ENCODE measurements at regions not wholly inside any gene's neighbourhood (a gene's known extent, or its start where the extent isn't known, plus 50 kb on each side); places are given as distances from the start of the nearest gene placed in this dataset.

DNA sequence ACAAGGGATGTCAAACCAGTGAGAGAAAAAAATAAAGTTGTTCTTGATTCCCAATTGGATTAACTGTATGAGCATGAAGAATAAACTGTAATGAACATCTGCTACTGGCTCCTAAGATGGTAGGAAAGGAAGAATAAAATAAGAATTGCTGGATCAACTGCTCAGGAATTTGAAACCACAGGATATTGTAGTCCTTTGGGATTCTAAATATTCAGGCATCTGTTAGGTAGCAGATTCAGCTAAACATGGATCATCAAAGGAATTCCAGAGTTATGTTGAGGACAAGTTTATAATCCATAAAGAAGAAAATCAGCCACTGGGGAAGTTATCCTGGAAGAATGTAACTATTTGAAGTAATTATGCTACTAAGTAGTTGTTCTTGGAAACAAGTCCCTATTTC lies 65.8 kb downstream of the ISL1 start:
- ATAC-seq: no peak
- no peak overlapping the region for H3K4me3 ChIP-seq (ENCODE audit: low read length)
- H3K4me1 ChIP-seq (ENCODE audit: control insufficient read depth, insufficient read depth, low read length): no peaks in the 10 kb centered on the region

GRCh38 chr5:51452562-51452961 lies 69.3 kb downstream of the ISL1 start:
- H3K4me1 ChIP-seq (ENCODE audit: control insufficient read depth, insufficient read depth, low read length): no peaks in the 10 kb centered on the region
- H3K9me3 ChIP-seq (ENCODE audit: control insufficient read depth, low read length): no peaks in the 10 kb centered on the region
- intact Hi-C loops (cut with DNase I): no loop called here
- WGBS: 52% methylated on average over 3 of the region's 3 CpGs
- ATAC-seq: no peak
- H3K4me3 ChIP-seq (ENCODE audit: low read length): no peak overlapping the region
- peaks cover 2% of the 10 kb centered on the region for H3K27me3 ChIP-seq (ENCODE audit: control insufficient read depth, insufficient read depth)
- H3K27ac ChIP-seq (ENCODE audit: low read length): no peak overlapping the region
- DNase-seq: no peak

More for the DNA sequence above, 65.8 kb downstream of the ISL1 start:
- Histone ChIP-seq H3K27ac (ENCODE audit: low read length) (no peak overlapping the region), H3K27me3 (ENCODE audit: control insufficient read depth, insufficient read depth) (no peaks in the 10 kb centered on the region), H3K9me3 (ENCODE audit: control insufficient read depth, low read length) (no peaks in the 10 kb centered on the region)
- intact Hi-C loops (cut with DNase I): no loop called here
- DNase-seq: no peak

DNA sequence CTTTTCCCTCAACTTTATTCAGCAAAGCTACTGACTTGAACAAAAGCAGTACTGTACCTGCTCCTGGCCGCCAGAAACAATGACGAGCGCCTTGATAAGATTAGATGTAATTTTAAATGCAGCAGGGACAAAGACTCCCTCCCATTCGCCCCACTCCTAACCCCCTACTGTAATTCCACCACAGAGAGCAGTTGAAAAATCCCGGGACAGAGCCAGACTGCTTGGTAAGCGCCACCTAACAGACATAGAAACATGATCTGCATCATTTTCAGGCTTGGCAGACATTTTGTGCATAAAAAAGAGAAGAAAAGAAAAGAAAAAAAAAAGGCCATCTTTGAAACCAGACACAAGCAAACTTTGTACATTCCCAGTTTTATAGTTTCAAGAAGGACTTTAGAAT lies 81.9 kb downstream of the ISL1 start:
- intact Hi-C loops (cut with DNase I): no loop called here
- 19% methylated on average over 6 of the region's 6 CpGs for WGBS
- ATAC-seq: no peak

DNA sequence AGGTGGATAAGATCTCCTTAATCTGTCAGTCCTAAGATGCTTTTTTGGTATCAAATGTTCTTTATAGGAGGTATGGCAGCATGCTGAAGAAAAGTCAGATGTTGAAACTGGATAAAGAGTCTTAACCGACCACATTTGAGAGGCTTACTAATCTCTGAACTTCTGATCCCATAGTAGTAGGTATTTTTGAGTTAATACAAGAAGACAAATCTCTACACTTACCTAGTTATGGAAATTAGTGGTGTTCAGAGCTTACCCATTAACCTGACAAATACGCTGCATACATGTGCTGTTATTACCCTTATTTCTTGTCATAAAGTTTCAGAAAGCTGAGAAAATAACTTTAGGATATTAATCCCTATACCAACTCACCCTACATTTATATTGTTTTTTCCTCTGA lies 83.0 kb downstream of the ISL1 start:
- H3K4me3 ChIP-seq (ENCODE audit: low read length): no peak overlapping the region
- WGBS: 78% methylated on average over 2 of the region's 2 CpGs
- no peaks in the 10 kb centered on the region for H3K4me1 ChIP-seq (ENCODE audit: control insufficient read depth, insufficient read depth, low read length)
- H3K27me3 ChIP-seq (ENCODE audit: control insufficient read depth, insufficient read depth): no peaks in the 10 kb centered on the region
- no peak overlapping the region for H3K27ac ChIP-seq (ENCODE audit: low read length)
- ATAC-seq: no peak
- intact Hi-C loops (cut with DNase I): no loop called here
- DNase-seq: no peak
- no peaks in the 10 kb centered on the region for H3K9me3 ChIP-seq (ENCODE audit: control insufficient read depth, low read length)

More for the DNA sequence above, 81.9 kb downstream of the ISL1 start:
- Histone ChIP-seq H3K27me3 (ENCODE audit: control insufficient read depth, insufficient read depth) (no peaks in the 10 kb centered on the region), H3K9me3 (ENCODE audit: control insufficient read depth, low read length) (no peaks in the 10 kb centered on the region), H3K4me3 (ENCODE audit: low read length) (no peak overlapping the region), H3K4me1 (ENCODE audit: control insufficient read depth, insufficient read depth, low read length) (no peaks in the 10 kb centered on the region), H3K27ac (ENCODE audit: low read length) (no peak overlapping the region)
- no peak for DNase-seq

GRCh38 chr5:51468196-51468595 lies 84.9 kb downstream of the ISL1 start:
- no peak for DNase-seq
- Histone ChIP-seq H3K4me1 (ENCODE audit: control insufficient read depth, insufficient read depth, low read length) (no peaks in the 10 kb centered on the region), H3K9me3 (ENCODE audit: control insufficient read depth, low read length) (no peaks in the 10 kb centered on the region), H3K27me3 (ENCODE audit: control insufficient read depth, insufficient read depth) (no peaks in the 10 kb centered on the region), H3K27ac (ENCODE audit: low read length) (no peak overlapping the region), H3K4me3 (ENCODE audit: low read length) (no peak overlapping the region)
- intact Hi-C loops (cut with DNase I): no loop called here
- no peak for ATAC-seq
- 21% methylated on average over 2 of the region's 2 CpGs for WGBS

DNA sequence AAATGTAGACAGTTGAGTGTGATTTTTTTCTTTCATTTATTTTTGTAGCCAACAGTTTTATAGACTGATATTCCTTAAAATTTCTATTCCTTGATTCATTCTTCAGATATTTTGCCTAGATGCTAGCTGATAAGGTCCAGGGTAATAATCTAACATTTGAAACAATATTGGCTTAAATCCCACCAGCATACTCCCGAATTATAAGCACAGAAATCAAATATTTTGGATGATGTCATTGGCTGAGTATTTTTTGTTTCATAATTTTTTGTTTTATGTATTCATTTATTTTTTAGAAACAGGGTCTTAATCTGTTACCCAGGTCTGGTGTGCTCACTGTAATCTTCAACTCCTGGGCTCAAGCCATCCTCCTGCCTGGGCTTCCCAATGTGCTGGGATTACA lies 88.4 kb downstream of the ISL1 start:
- Histone ChIP-seq H3K27ac (ENCODE audit: low read length) (no peak overlapping the region), H3K27me3 (ENCODE audit: control insufficient read depth, insufficient read depth) (no peaks in the 10 kb centered on the region), H3K4me3 (ENCODE audit: low read length) (no peak overlapping the region), H3K4me1 (ENCODE audit: control insufficient read depth, insufficient read depth, low read length) (no peaks in the 10 kb centered on the region), H3K9me3 (ENCODE audit: control insufficient read depth, low read length) (no peaks in the 10 kb centered on the region)
- intact Hi-C loops (cut with DNase I): no loop called here
- ATAC-seq: no peak
- 34% methylated on average over 1 of the region's 1 CpG for WGBS
- no peak for DNase-seq

DNA sequence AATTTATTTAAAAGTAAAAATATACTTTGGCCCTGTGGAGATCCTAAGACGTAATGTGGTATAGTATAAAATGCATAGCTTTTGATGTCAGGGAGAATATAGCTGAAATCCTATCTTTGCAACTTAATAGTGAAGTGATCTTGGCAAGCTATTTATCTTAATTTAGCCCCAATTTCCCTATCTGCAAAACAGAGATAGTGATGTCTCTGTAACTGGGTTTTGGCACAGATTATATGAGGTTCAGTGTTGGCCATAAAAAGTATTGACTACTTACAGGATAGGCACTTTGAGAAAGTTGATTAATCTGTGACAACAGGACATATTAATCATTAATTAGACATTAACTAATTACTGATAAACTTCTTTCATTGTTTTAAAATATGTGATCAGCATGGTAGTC lies 89.2 kb downstream of the ISL1 start:
- H3K4me1 ChIP-seq (ENCODE audit: control insufficient read depth, insufficient read depth, low read length): no peaks in the 10 kb centered on the region
- no peak overlapping the region for H3K4me3 ChIP-seq (ENCODE audit: low read length)
- H3K9me3 ChIP-seq (ENCODE audit: control insufficient read depth, low read length): no peaks in the 10 kb centered on the region
- no peak for ATAC-seq
- no peak for DNase-seq
- 72% methylated on average over 1 of the region's 1 CpG for WGBS
- no peak overlapping the region for H3K27ac ChIP-seq (ENCODE audit: low read length)
- H3K27me3 ChIP-seq (ENCODE audit: control insufficient read depth, insufficient read depth): no peaks in the 10 kb centered on the region
- intact Hi-C loops (cut with DNase I): no loop called here

- no peak for DNase-seq
- H3K4me1 ChIP-seq (ENCODE audit: control insufficient read depth, insufficient read depth, low read length): no peaks in the 10 kb centered on the region
- no peaks in the 10 kb centered on the region for H3K27me3 ChIP-seq (ENCODE audit: control insufficient read depth, insufficient read depth)
- intact Hi-C loops (cut with DNase I): no loop called here
- no peak overlapping the region for H3K4me3 ChIP-seq (ENCODE audit: low read length)
- ATAC-seq: peak in 1 of 2 donors; percentile 71
- WGBS: 19% methylated on average over 5 of the region's 5 CpGs
- H3K27ac ChIP-seq (ENCODE audit: low read length): no peak overlapping the region
- no peaks in the 10 kb centered on the region for H3K9me3 ChIP-seq (ENCODE audit: control insufficient read depth, low read length)
Observed at GRCh38 chr5:51475628-51476027, 92.4 kb downstream of the ISL1 start.

DNA sequence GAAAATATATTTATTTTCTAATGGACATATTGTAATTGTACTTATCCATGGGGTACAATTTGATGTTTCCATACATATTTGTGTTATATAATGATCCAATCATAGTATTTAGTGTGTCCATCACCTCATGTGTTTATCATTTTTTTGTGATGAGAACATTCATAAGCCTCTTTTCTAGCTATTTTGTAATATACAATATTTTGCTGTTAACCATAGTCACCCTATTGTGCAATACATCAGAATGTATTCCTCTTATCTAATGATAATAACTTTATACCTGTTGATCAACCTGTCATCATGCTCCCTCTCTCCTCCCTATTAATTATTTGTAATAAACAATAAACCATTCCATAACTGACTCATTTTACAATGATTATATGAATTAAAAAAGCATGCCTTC lies 93.2 kb downstream of the ISL1 start:
- ATAC-seq: no peak
- H3K27me3 ChIP-seq (ENCODE audit: control insufficient read depth, insufficient read depth): no peaks in the 10 kb centered on the region
- no peak overlapping the region for H3K27ac ChIP-seq (ENCODE audit: low read length)
- intact Hi-C loops (cut with DNase I): no loop called here
- H3K9me3 ChIP-seq (ENCODE audit: control insufficient read depth, low read length): no peaks in the 10 kb centered on the region
- no peaks in the 10 kb centered on the region for H3K4me1 ChIP-seq (ENCODE audit: control insufficient read depth, insufficient read depth, low read length)
- no peak for DNase-seq
- no peak overlapping the region for H3K4me3 ChIP-seq (ENCODE audit: low read length)

GRCh38 chr5:51479840-51480239 lies 96.6 kb downstream of the ISL1 start:
- no peak for ATAC-seq
- H3K4me1 ChIP-seq (ENCODE audit: control insufficient read depth, insufficient read depth, low read length): no peaks in the 10 kb centered on the region
- no peak overlapping the region for H3K4me3 ChIP-seq (ENCODE audit: low read length)
- no peak for DNase-seq
- no peaks in the 10 kb centered on the region for H3K27me3 ChIP-seq (ENCODE audit: control insufficient read depth, insufficient read depth)
- no peak overlapping the region for H3K27ac ChIP-seq (ENCODE audit: low read length)
- H3K9me3 ChIP-seq (ENCODE audit: control insufficient read depth, low read length): no peaks in the 10 kb centered on the region
- intact Hi-C loops (cut with DNase I): no loop called here
- WGBS: 75% methylated on average over 1 of the region's 1 CpG

DNA sequence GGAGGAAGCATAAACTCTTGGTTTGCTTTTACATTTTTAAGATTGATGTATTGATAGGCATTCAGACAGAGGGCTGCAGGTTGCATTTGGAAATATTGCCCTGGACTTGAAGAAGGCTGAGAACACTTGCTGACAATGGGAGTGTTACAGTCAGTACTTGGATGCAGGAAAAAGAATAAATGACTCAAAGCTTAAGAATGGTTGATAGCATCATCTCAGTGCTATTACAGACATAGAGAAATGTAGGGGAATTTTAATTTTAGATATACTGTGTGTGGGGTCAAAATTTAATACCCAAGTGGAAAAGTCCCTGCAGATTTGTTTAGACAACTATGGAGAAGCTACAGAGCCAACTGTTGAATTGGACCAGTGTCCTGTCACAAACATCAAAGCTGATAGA lies 101.1 kb downstream of the ISL1 start:
- Histone ChIP-seq H3K27ac (ENCODE audit: low read length) (no peak overlapping the region), H3K4me1 (ENCODE audit: control insufficient read depth, insufficient read depth, low read length) (no peaks in the 10 kb centered on the region), H3K9me3 (ENCODE audit: control insufficient read depth, low read length) (no peaks in the 10 kb centered on the region), H3K4me3 (ENCODE audit: low read length) (no peak overlapping the region), H3K27me3 (ENCODE audit: control insufficient read depth, insufficient read depth) (no peaks in the 10 kb centered on the region)
- intact Hi-C loops (cut with DNase I): no loop called here
- no peak for ATAC-seq
- DNase-seq: no peak

DNA sequence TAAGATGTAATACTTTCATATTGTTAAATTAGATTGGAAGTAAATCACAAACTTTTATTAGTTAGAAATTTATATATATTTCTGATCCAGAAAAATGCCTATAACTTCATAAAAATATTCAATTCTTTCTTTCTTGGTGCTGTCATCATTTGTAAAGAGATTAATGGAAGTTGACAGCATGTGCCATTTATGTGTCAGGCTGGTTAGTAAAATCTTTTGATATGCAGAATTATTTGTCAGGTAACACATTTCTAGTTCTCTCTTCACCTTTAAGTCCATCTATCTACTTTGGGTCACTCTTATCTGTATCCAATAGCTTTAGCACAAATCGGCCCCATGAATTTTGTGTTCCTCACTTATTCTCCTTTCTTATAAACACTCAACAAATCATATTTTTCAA lies 102.9 kb downstream of the ISL1 start:
- Histone ChIP-seq H3K4me1 (ENCODE audit: control insufficient read depth, insufficient read depth, low read length) (no peaks in the 10 kb centered on the region), H3K4me3 (ENCODE audit: low read length) (no peak overlapping the region), H3K27me3 (ENCODE audit: control insufficient read depth, insufficient read depth) (no peaks in the 10 kb centered on the region), H3K9me3 (ENCODE audit: control insufficient read depth, low read length) (no peaks in the 10 kb centered on the region), H3K27ac (ENCODE audit: low read length) (no peak overlapping the region)
- intact Hi-C loops (cut with DNase I): no loop called here
- 73% methylated on average over 1 of the region's 1 CpG for WGBS
- ATAC-seq (no peak), DNase-seq (no peak)

All from right cardiac atrium (tissue), 5 donors.